H9 (cell line): ENCODE measurements at regions not wholly inside any gene's neighbourhood (a gene's known extent, or its start where the extent isn't known, plus 50 kb on each side); places are given as distances from the start of the nearest gene placed in this dataset.

Experiments
- DNase-seq: peaks from one replicate; pipeline ENCODE4 v3.0.0-alpha.2; 2017
- H2AFZ ChIP-seq: one replicate; pipeline ENCODE4 v1.6.1; 2013; ENCODE audit warnings: mild to moderate bottlenecking, low read length, control low read depth, moderate library complexity
- H2AK5ac ChIP-seq: 2 replicates; pipeline ENCODE4 v1.6.1; 2013; ENCODE audit warnings: low read length, control low read depth, mixed read lengths; ENCODE audit not compliant: insufficient read length
- H2BK120ac ChIP-seq: one replicate; pipeline ENCODE4 v1.6.1; 2013; ENCODE audit warnings: low read depth, mild to moderate bottlenecking, low read length, control low read depth, inconsistent platforms; ENCODE audit not compliant: poor library complexity, severe bottlenecking
- H2BK12ac ChIP-seq: 2 replicates; pipeline ENCODE4 v1.6.1; 2013; ENCODE audit warnings: low read length, control low read depth, mixed read lengths, low read depth; ENCODE audit not compliant: insufficient read length
- H2BK15ac ChIP-seq: 2 replicates; pipeline ENCODE4 v1.6.1; 2013; ENCODE audit warnings: low read depth, low read length, control low read depth
- H2BK20ac ChIP-seq: one replicate; pipeline ENCODE4 v1.6.1; 2013; ENCODE audit warnings: low read depth, mild to moderate bottlenecking, low read length, control low read depth, inconsistent platforms; ENCODE audit not compliant: poor library complexity, severe bottlenecking
- H2BK5ac ChIP-seq: 2 replicates; pipeline ENCODE4 v1.6.1; 2013; ENCODE audit warnings: low read length, control low read depth, mixed read lengths; ENCODE audit not compliant: insufficient read length
- H3K14ac ChIP-seq: 2 replicates; pipeline ENCODE4 v1.6.1; 2013; ENCODE audit warnings: low read length, control low read depth; ENCODE audit not compliant: insufficient read depth
- H3K18ac ChIP-seq: 2 replicates; pipeline ENCODE4 v1.6.1; 2013; ENCODE audit warnings: low read depth, mild to moderate bottlenecking, mixed read lengths, low read length, control low read depth; ENCODE audit not compliant: insufficient read length
- H3K23ac ChIP-seq: 2 replicates; pipeline ENCODE4 v1.6.1; 2013; ENCODE audit warnings: low read length, control low read depth, mixed read lengths, low read depth; ENCODE audit not compliant: insufficient read length
- H3K23me2 ChIP-seq: 2 replicates; pipeline ENCODE4 v1.6.1; 2013; ENCODE audit warnings: low read depth, mild to moderate bottlenecking, mixed read lengths, low read length, control low read depth; ENCODE audit not compliant: insufficient read length, poor library complexity, severe bottlenecking
- H3K27ac ChIP-seq: 2 replicates; pipeline ENCODE4 v1.5.1; 2013; ENCODE audit warnings: low read length, control low read depth, mixed read lengths, low read depth; ENCODE audit not compliant: insufficient read length
- H3K27me3 ChIP-seq: 2 replicates; pipeline ENCODE4 v1.6.1; 2013; ENCODE audit warnings: low read length, control low read depth, inconsistent platforms; ENCODE audit not compliant: insufficient read depth
- H3K4ac ChIP-seq: 2 replicates; pipeline ENCODE4 v1.6.1; 2013; ENCODE audit warnings: low read depth, mild to moderate bottlenecking, control low read depth, inconsistent platforms, low read length, moderate library complexity
- H3K4me1 ChIP-seq: 2 replicates; pipeline ENCODE4 v1.6.1; 2013; ENCODE audit warnings: low read length, control low read depth, inconsistent platforms; ENCODE audit not compliant: insufficient read depth
- H3K4me2 ChIP-seq: 2 replicates; pipeline ENCODE4 v1.6.1; 2013; ENCODE audit warnings: low read length, control low read depth, mixed read lengths; ENCODE audit not compliant: insufficient read length, insufficient read depth
- H3K56ac ChIP-seq: 2 replicates; pipeline ENCODE4 v1.6.1; 2013; ENCODE audit warnings: low read depth, mild to moderate bottlenecking, mixed read lengths, low read length, control low read depth; ENCODE audit not compliant: insufficient read length
- H3K79me1 ChIP-seq: 2 replicates; pipeline ENCODE4 v1.6.1; 2013; ENCODE audit warnings: low read depth, mild to moderate bottlenecking, moderate library complexity, low read length, control low read depth, inconsistent platforms; ENCODE audit not compliant: insufficient read depth, poor library complexity, severe bottlenecking
- H3K79me2 ChIP-seq: 2 replicates; pipeline ENCODE4 v1.6.1; 2013; ENCODE audit warnings: low read length, control low read depth, inconsistent platforms; ENCODE audit not compliant: insufficient read depth
- H3K9ac ChIP-seq: 2 replicates; pipeline ENCODE4 v1.6.1; 2013; ENCODE audit warnings: low read length, control low read depth, mixed read lengths; ENCODE audit not compliant: insufficient read length; ENCODE audit errors: extremely low read depth
- H3K9me3 ChIP-seq: one replicate; pipeline ENCODE4 v1.6.1; 2013; ENCODE audit warnings: low read depth, low read length, inconsistent platforms; ENCODE audit not compliant: control insufficient read depth
- H3T11ph ChIP-seq: one replicate; pipeline ENCODE4 v1.6.1; 2013; ENCODE audit warnings: mild to moderate bottlenecking, low read length, control low read depth, inconsistent platforms
- H4K20me1 ChIP-seq: one replicate; pipeline ENCODE4 v1.6.1; 2013; ENCODE audit not compliant: control insufficient read depth, insufficient read length, insufficient read depth
- H4K5ac ChIP-seq: 2 replicates; pipeline ENCODE4 v1.6.1; 2013; ENCODE audit warnings: low read depth, mild to moderate bottlenecking, mixed read lengths, low read length, control low read depth; ENCODE audit not compliant: insufficient read length
- H4K8ac ChIP-seq: replicated peaks from 2 replicates; pipeline ENCODE4 v1.6.1; 2013; ENCODE audit warnings: low read length, control low read depth, mixed read lengths, low read depth; ENCODE audit not compliant: insufficient read length
- H4K91ac ChIP-seq: 2 replicates; pipeline ENCODE4 v1.6.1; 2013; ENCODE audit warnings: low read depth, mild to moderate bottlenecking, moderate library complexity, mixed read lengths, low read length, control low read depth; ENCODE audit not compliant: insufficient read length
- H3K27ac Mint-ChIP-seq, 3 experiments: 2 replicates in 2 of 3; 3 replicates in 1 of 3; pipeline ENCODE4 v1.8.0; 2020 to 2021; ENCODE audit warnings: mixed read lengths in 3 of 3, mild to moderate bottlenecking in 1 of 3, moderate library complexity in 1 of 3
- H3K27me3 Mint-ChIP-seq: 2 replicates; pipeline ENCODE4 v1.8.0; 2021; ENCODE audit warnings: low read depth, mild to moderate bottlenecking, moderate library complexity, mixed read lengths
- H3K36me3 Mint-ChIP-seq, 3 experiments: 2 replicates in 2 of 3; 3 replicates in 1 of 3; pipeline ENCODE4 v1.8.0; 2020 to 2021; ENCODE audit warnings: low read depth in 3 of 3, mixed read lengths in 3 of 3; ENCODE audit not compliant: insufficient read depth in 1 of 3
- H3K4me1 Mint-ChIP-seq, 2 experiments: 2 replicates each; pipeline ENCODE4 v1.8.0; 2020; ENCODE audit warnings: mixed read lengths in 2 of 2
- H3K4me3 Mint-ChIP-seq, 2 experiments: 2 replicates in 1 of 2; 3 replicates in 1 of 2; pipeline ENCODE4 v1.8.0; 2020 to 2021; ENCODE audit warnings: mild to moderate bottlenecking in 2 of 2, mixed read lengths in 2 of 2, moderate library complexity in 1 of 2
- H3K9me3 Mint-ChIP-seq, 2 experiments: 2 replicates in 1 of 2; 3 replicates in 1 of 2; pipeline ENCODE4 v1.8.0; 2020; ENCODE audit warnings: mild to moderate bottlenecking in 2 of 2, mixed read lengths in 2 of 2, moderate library complexity in 1 of 2
- TF ChIP-seq, protein P1 (sequence below): fragments of 200-600 bp; sonication (generic); conservative IDR thresholded peaks from 3 replicates; pipeline ENCODE4 v1.8.0; 2021; ENCODE audit warnings: antibody characterized with exemption, mild to moderate bottlenecking

DNA sequence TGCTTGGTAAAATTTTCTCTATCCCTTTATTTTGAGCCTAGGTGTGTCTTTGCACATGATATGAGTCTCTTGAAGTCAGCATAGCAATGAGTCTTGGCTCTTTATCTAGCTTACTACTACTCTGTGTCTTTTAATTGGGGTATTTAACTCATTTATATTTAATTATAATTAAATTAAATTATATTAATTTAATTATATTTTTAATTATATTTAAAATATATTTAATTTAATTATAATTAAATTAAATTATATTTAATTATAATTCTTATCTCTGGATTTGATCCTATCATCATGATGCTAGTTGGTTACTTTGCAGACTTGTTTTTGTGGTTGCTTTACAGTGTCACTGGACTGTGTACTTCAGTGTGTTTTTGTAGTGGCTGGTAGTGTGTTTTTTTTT is 201.2 kb upstream of the ITM2A start:
- Histone ChIP-seq H2BK15ac (no peak overlapping the region), H3T11ph (no peak overlapping the region), H3K4me1 (no peaks in the 10 kb centered on the region), H3K79me2 (no peaks in the 10 kb centered on the region), H2BK5ac (no peak overlapping the region), H3K56ac (no peak overlapping the region), H3K23me2 (no peaks in the 10 kb centered on the region), H3K14ac (no peak overlapping the region), H3K4me2 (no peak overlapping the region), H4K20me1 (no peaks in the 10 kb centered on the region), H3K23ac (no peak overlapping the region), H2BK20ac (no peak overlapping the region), H2AK5ac (no peak overlapping the region), H3K9ac (no peak overlapping the region), H3K27ac (no peak overlapping the region), H4K8ac (no peak overlapping the region), H3K9me3 (peaks cover 9% of the 10 kb centered on the region), H3K18ac (no peak overlapping the region), H3K4ac (no peak overlapping the region), H2AFZ (no peak overlapping the region), H2BK12ac (no peak overlapping the region), H3K27me3 (no peaks in the 10 kb centered on the region), H4K5ac (no peak overlapping the region), H2BK120ac (no peak overlapping the region), H3K79me1 (no peaks in the 10 kb centered on the region), H4K91ac (no peak overlapping the region)
- TF ChIP-seq, protein P1, sequence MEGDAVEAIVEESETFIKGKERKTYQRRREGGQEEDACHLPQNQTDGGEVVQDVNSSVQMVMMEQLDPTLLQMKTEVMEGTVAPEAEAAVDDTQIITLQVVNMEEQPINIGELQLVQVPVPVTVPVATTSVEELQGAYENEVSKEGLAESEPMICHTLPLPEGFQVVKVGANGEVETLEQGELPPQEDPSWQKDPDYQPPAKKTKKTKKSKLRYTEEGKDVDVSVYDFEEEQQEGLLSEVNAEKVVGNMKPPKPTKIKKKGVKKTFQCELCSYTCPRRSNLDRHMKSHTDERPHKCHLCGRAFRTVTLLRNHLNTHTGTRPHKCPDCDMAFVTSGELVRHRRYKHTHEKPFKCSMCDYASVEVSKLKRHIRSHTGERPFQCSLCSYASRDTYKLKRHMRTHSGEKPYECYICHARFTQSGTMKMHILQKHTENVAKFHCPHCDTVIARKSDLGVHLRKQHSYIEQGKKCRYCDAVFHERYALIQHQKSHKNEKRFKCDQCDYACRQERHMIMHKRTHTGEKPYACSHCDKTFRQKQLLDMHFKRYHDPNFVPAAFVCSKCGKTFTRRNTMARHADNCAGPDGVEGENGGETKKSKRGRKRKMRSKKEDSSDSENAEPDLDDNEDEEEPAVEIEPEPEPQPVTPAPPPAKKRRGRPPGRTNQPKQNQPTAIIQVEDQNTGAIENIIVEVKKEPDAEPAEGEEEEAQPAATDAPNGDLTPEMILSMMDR, result no peak
- DNase-seq, result no peak
- H3K9me3 Mint-ChIP-seq, result peaks cover 60 to 76% of the 10 kb centered on the region in 2 experiments
- H3K27ac Mint-ChIP-seq, result no peak overlapping the region
- H3K27me3 Mint-ChIP-seq, result no peaks in the 10 kb centered on the region
- no peak overlapping the region for H3K4me3 Mint-ChIP-seq
- peaks cover 1 to 7% (median 3%) of the 10 kb centered on the region in 3 experiments; a peak in 6 of 7 replicates for H3K36me3 Mint-ChIP-seq
- no peaks in the 10 kb centered on the region for H3K4me1 Mint-ChIP-seq
